GM19395 (cell line): ENCODE measurements at regions not wholly inside any gene's neighbourhood (a gene's known extent, or its start where the extent isn't known, plus 50 kb on each side); places are given as distances from the start of the nearest gene placed in this dataset.

Experiments
- ATAC-seq: cut with Tn5 transposase; IDR thresholded peaks from one replicate; pipeline ENCODE4 v1.9.1; 2021; ENCODE audit warnings: mild to moderate bottlenecking, moderate library complexity; ENCODE audit not compliant: unreplicated experiment

DNA sequence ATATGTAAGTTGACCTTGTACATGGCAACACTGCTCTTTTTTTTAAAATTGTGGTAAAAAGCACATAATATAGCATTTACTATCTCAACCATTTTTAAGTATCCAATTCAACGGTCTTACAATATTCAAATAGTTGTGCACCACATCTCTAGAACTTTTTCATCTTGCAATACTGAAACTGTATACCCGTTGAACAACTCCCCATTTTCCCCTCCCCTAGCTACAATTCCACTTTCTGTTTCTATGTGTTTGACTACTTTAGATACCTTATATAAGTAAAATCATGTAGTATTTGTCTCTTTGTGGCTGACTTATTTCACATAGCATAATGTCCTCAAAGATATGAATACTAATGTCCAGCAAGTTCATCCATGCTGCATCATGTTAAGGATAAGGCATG lies 452.1 kb downstream of the TXNL1 start:
- ATAC-seq = no peak

DNA sequence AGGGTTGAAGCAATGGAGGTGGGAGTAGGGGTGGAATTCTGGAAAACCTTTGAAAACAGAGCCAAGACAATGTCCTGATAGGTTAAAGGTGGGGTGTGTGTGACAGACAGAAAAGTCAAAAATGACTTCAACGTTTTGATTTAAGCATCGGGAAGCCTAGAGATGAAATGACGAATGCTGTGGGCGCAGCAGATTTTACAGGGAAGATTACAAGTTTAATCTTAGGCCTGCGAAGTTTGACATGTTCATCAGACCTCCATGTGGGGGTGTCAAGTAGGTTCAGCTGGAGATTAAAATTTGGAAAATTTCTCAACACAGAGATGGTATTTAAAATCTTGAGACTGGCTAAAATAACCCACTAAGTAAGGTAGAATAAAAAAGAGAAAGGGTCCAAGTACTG lies 453.3 kb downstream of the TXNL1 start:
- ATAC-seq = no peak

DNA sequence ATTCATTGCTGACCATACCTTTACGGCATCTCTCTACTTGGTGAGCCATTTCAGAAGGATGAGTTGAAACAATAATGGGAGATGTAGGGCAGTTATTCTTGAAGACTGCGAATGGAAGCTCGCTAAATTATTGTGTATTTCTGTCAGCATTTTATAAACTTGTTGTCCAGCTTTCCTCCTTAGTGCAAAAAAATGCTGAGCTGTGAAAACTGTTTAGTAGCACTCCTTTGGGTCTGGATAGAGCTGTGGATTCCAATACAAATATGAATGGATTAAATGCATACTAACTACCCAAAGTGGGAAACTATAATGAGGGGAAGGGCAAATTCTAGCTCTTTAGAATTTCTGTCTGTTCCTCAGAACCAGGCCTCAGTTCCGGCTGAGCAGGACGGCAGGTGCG lies 461.6 kb downstream of the TXNL1 start:
- ATAC-seq = no peak

DNA sequence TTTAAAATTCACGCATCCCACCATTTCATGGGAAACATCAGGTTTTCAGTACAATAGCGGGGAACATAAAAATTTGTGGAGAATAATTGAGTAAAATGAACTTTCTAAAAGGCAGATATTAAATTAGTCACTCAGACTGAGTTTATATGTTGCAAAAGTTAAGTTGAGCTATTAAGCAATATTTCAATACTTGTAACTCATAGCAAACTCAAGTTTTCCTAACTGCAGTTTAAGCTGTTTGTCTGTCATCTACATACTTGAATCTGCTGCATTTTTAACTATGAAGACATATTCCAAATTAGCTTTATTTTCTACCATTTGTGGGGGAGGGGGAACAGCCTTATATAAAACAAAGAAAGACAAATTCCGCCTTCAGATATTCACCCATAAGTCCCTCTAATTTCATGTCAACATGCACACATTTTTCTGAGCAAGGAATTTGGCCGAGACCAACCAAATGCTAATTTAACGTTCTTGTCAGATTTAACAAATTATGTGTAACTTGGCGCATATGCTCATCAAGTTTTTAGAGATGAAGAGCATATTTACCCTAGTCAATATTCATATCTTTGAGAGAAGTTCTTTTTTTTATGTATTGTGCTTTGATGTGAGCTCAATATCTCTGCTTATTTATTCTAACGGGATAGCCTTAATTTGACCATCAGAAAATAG lies 462.9 kb downstream of the TXNL1 start:
- ATAC-seq = no peak

DNA sequence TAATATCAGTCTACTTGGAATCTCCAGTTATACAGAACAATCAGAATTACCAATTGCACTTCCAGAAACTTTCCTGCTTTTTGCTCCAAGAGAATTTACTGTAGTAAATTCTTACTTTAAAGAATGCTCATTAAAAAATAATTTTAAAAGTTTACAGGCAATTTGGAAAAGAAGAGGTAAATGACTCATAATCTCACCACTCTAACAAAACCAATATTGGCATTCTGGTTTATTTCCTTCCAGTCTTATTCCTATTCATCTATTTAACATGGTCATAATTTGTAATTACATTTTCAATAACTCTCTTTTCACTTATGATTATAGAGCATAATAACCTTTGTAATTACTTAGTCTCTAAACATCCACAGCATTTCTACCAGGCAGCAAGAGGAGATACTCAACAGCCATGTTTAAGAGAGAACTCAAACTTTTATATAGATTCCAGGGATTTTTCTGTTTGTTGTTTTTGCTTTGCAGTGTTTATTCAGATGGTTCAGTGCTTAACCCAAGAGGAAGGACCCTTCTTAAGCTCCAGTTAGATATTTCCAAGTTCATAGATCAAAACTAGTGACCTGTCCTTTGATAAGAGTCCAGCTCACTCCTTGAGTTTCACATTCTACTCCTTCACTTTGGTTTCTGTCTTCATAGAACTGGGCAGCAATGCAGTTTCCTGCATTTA lies 464.7 kb downstream of the TXNL1 start:
- no peak for ATAC-seq

DNA sequence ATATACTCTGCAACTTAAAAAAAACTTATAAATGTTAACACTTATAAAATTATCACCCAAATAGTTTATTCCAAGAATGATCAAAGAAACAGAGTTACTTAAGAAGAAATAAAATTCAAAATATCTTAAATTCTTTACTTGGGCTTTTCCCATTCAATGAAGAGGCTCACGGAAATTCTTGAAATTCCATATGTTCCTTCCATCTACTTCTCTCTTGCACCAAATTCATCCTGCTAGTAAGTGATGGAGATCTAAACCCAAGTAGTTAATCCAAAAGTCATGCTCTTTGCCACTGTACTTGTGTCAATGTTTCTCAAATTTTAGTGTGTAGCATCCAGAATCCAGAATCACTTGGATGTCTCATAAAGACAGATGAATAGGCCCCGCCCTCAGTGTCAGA lies 465.9 kb downstream of the TXNL1 start:
- no peak for ATAC-seq

DNA sequence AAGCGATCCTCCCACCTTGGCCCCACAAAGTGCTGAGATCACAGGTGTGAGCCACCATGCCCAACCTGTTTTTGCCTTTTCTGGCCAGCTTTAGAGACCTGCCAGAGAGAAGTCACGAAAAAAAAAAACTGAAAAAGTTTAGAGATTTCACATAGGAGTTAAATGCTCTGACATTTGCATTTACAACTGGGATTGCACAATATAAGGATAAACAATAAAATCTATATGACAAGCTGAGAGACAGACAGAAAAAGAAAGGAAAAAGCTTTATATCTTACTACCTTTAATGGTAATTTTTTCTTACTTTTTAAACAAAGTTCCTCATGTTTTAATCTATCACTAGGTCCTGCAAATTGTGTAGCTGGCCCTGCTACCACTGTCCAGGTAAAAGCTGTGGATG lies 466.5 kb downstream of the TXNL1 start:
- ATAC-seq = no peak

DNA sequence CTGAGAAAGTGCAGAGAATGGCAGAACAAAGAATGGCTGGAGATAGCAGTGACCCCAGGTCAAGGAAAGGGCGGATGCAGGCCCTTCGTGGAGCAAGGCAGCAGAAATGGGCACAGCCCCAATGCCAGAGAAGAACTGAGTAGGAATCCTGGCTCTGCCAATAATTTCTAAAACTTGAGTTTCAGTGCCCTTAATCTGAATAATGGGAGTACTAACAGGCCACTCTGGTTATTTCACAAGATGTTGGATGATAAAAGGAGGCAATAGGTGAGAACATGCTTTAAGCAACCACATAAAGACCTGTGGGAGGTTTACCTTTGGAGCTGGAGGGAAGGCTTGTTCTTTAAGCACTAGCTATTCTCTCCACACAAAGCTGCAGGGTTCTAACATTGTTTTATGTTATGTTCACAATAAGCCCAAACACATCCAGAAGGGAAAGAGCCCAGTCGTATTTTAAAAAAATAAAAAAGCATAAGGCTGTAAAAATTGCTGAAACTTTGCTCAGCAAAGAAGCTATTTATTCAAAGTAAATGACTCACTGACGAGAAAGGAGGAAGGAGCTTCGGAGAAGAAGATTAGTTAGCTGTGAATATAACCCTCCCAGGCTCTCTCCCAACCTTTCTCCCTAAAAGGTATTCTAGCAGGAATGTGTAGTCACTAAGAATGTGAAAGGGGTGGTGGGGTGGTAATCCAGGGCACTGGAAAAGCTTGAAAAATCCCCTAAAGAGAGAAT lies 470.2 kb downstream of the TXNL1 start:
- no peak for ATAC-seq

DNA sequence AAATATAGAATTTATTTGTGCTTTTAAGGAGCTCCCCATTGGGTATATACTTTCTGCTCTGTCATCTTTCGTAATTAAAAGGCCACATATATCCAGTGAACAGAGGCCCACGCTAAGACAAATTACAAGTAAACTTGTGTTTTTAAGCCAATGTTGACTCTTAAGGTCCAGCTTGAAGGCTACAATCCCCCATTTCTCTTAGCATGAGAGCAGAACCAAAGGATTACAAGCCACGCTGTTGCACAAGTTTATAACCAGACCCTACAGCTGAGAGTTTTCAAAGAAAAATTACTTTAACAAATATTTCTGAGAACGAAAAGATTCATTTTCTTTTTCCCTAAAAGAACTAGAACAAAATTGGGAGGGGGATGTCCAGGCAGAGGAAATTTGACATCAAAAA lies 471.0 kb downstream of the TXNL1 start:
- ATAC-seq = no peak

DNA sequence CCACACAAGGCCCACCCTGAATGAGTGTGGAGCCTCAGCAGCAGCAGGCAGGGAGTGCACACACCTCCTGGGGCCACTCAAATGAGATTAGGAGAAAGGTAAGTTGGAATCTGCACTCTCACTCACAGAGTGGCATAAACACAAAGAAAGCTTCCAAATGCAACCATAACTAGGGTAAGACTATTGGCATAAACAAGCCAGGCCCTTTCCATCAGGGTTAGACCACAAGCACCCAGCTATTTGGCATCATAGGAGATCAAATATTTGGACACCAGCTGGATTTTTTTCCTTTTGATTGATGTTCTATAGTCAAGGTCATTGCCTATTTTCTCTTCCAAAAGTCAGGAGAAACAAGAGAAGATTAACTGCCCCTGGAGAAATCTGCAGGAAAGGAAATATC lies 471.5 kb downstream of the TXNL1 start:
- no peak for ATAC-seq

DNA sequence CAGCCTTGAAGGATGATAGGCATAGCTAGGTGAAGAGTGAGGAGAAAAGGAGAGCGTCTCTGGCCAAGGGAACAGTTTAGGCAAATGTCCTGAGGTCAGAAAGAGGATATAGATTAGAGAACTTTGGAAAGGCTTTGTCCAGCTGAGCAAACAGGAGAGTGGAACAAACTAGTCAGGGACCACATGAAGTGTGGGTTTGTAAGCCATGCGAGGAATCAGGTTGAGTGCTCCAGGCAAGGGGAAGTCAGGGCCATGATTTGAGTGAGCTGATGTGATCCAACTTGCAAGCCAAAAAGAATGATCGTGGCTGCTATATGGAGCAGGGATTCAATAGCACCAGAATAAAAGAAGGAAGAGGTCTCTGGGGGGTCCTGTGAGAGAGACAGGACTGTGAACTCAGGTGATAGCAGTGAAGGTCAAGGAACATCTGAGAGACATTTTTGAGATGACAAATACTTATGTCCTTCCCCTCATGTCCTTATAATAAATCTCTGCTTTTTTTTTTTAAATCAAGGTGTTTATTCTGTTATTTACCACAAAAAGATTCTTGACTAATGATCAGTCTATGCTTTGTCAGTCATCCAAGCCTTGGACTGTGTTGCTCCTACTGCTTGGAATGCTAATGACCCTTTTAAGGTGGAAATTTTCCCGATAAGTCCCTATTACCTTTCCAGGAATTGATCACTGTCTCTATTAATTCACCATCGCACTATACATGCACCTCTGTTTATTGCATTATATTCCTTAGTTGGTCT lies 472.6 kb downstream of the TXNL1 start:
- ATAC-seq = no peak

DNA sequence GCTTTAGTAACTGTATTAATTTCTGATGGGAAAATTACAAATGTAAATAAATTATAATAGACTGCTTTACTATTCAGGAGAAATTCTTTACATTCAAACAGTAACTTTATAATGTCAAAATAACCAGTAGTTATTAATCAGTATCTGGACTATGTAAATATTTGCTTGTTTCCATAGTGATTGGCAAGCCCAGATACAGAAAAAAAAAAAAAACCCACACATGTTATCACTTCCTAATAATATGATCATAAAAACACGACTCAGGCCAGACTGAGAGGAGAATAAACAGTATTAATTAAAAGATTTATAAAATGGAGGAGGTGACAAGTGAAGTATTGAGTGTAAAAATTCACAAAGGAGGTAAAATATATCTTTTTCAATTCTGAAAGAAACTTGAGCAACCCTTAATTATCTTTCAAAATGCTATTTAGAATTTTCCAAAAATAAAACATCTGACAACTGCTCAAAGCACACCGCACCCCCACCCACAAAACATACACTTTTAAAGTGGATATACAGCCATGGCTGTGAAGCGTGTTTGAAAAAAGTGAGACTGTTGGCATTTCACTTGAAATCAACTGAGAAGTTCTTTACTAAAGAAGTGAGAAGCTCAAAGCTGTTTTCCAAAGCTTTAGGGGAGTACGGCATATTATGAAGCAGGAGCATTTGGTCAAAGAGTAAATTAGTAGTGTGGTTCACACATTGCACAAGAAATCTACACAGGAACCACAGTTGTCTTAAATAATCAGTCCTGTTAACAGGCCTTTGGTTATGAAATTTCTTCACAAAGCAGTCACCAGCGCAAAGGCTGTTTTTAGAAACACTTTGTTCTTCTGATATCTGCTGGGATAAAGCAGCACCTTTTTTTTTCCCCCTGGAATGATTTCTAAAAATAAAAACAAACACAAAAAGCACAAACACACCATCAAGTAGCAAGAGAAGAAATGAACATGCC lies 475.8 kb downstream of the TXNL1 start:
- no peak for ATAC-seq

DNA sequence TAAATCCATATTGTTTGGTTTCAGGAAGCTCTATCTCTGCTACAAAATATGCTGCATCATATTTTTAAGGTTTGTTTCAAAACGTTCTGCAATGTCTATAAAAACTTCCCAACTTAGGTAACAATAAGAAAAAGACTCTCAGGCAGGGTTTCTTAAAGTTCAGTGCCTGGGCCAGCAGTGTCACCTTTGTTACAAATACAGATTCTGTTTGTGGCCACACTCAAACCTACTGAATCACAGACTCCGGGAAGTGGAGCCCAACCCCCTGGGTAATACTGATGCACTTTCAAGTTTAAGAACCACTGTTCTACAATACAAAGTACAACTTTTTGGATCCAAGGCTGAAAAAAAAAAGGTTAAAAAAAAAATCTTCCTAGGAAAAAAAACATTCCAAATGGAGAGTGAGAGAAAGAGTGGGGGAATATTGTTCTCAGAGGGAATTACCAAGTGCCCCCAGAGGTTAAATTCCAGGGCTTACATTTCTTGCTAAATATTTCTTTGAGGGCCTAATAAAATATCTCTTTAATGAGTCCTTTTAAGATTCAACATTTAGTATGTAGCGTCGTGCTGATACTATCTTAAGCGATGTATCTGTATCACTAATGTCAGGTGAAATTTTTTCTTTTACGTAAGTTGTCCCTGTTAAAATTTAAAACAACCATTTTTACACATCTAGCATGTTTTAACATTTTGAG lies 476.7 kb downstream of the TXNL1 start:
- no peak for ATAC-seq

DNA sequence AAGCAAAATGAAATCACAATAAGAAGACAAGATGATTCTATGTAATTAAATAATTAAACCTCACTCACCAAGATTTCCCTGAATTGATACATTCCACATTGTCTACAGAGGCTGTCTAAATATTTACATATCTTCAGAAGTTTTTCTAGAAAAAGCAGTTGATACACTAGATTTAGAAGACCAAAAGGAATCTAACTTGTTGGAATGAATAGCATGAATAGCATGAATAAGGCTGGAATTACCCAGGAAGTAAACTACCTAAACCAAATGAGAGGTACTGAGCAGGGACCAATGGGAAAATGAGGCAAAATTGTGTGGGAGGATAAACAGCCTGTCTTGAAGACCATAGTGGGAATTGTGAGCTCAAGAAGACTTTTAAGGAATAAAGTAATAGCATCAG lies 479.7 kb downstream of the TXNL1 start:
- ATAC-seq = no peak

DNA sequence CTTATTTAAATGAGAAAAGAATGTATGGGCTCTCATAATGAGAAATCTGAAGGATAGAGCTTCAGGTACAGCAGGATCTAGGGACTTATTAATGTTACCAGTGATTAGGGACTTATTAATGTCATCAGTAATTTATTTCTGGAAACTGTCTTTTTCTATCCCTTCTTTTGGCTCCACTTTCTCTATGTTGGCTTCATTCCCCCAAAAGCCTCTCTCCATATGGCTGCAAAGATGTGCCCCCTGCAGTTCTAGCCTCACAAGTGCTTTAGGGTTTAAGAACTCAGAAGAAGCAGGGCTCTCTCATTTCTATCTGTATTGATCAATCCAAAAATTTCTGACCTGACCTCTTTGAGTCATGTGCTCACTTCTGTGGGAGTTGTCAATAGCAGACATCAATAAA lies 480.9 kb downstream of the TXNL1 start:
- ATAC-seq = no peak

DNA sequence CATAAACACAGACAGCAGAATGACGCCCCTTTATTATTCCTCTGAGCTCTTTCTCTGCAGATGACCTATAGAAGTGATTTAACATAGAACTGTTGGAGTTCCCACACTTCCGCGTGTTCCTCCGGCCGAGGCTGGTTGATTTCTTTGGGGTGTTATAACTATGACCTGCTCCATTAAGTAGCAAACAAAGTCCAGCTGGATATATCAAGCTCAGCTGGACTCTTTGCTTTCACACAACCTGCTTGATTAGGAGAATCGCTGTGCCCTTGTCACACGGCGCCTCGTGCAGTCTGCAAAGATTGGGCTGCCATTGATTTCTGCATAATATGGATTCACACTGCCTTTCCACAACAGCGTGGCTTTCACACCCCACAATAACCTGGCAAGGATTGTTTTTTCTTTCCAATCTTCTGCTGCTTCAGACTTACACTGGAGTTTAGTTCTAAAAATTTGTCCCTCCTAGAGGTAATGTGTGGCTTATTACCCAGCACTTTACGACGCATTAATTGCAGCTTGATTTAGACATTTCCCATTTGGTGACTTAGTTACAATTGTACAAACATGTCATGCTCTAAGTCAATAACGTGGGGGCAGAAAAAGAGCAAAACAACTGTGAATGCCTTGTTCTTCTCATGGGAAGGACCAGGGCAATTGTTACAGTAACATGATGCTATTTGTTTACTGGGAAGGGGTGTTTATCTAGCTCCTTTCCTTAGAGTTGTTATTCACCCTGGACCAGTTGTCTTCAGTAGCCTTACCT lies 485.7 kb downstream of the TXNL1 start:
- no peak for ATAC-seq

DNA sequence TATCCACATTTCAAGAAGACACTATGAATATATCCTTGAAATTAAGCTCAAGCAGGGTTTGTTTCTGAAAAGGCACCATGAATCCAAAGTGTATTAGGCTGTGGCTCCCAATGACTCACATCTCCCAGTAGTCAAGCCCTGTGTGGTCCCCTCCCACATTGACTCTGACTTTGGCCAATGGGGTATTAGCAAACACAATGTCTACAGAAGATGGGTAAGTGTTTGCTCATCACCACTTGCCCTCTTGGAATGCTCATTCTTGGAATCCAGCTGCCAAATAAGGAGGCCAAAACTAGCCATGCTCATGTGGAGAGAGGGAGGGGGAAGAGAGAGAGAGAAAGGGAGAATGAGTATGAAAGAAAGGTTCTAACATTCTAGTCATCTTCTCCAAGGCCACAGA lies 490.0 kb downstream of the TXNL1 start:
- no peak for ATAC-seq

DNA sequence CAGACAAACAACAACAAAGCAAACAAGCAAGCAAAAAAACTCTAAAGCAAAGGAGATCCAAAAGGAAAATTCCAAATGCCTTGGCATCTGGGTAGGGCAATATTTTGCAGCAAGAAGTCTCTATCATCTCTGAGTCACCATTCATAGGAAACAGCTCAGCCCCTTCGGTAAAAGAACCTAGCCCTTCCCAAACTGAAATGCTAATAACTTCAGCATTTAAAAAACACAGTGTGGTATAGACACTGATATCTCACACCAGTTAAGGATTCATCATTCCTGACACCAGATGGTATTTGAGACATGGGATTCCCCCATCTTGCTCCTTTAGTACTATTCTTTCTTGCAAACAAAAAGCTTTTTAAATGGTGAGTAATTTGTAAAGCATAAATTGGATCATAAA lies 491.8 kb downstream of the TXNL1 start:
- no peak for ATAC-seq

DNA sequence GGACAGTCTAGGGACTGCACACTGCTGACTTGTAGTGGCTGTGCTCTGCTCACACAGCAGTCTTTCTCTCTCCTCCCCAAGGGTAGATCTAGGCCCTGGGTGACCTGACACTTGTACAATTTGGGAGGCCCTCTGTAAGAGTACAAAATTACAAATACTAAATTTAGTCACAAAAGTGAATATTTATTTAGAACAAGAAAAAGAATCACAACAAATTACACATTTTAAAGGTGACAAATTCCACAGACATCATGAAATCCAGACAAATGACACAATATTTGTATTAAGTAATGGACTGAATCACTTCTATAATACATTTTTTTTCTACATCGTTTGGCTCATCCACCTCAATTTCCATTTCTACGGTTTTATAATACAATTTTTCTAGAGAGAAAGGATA lies 496.4 kb downstream of the TXNL1 start:
- ATAC-seq = no peak
